HTR-8/SVneo (cell line): ENCODE measurements at regions not wholly inside any gene's neighbourhood (a gene's known extent, or its start where the extent isn't known, plus 50 kb on each side); places are given as distances from the start of the nearest gene placed in this dataset.

ENCODE experiments used
- DNase-seq: peaks from one replicate; pipeline ENCODE4 v3.0.0; 2011; ENCODE audit warnings: low spot score, mixed read lengths; ENCODE audit not compliant: insufficient read length
- FAIRE-seq: peaks from 2 replicates; lab custom pipeline; 2011; peaks lifted over from hg19 to GRCh38; lab: Jason Lieb, UNC

GRCh38 chr17:77880711-77881450 lies 77.6 kb upstream of the TNRC6C start:
- no peak for FAIRE-seq
- no peak for DNase-seq

- FAIRE-seq, result peak; percentile 23
- no peak for DNase-seq
Measured at GRCh38 chr17:77881545-77881944, 77.0 kb upstream of the TNRC6C start.

- peak; percentile 94 for FAIRE-seq
- DNase-seq, result no peak
Measured at GRCh38 chr17:77882040-77882439, 76.5 kb upstream of the TNRC6C start.

- DNase-seq (no peak), FAIRE-seq (no peak)
Measured at GRCh38 chr17:77882481-77883212, 75.9 kb upstream of the TNRC6C start.

- FAIRE-seq (no peak), DNase-seq (no peak)
Measured at GRCh38 chr17:77883213-77883650, 75.3 kb upstream of the TNRC6C start.

- FAIRE-seq (peak; percentile 57), DNase-seq (no peak)
Measured at GRCh38 chr17:77884019-77884418, 74.5 kb upstream of the TNRC6C start.

GRCh38 chr17:77884967-77885641 lies 73.4 kb upstream of the TNRC6C start:
- FAIRE-seq, result no peak
- no peak for DNase-seq

GRCh38 chr17:77885678-77886386 lies 72.7 kb upstream of the TNRC6C start:
- DNase-seq, result no peak
- FAIRE-seq, result peak; percentile 9

- FAIRE-seq, result no peak
- no peak for DNase-seq
Measured at GRCh38 chr17:77886387-77886728, 72.1 kb upstream of the TNRC6C start.

- DNase-seq (no peak), FAIRE-seq (no peak)
Measured at GRCh38 chr17:77887110-77887463, 71.4 kb upstream of the TNRC6C start.

GRCh38 chr17:77887464-77888241 lies 70.8 kb upstream of the TNRC6C start:
- peak; percentile 98 for FAIRE-seq

GRCh38 chr17:77888242-77889134 lies 70.0 kb upstream of the TNRC6C start:
- FAIRE-seq (peak; percentile 13), DNase-seq (no peak)

More at GRCh38 chr17:77887464-77888241, 70.8 kb upstream of the TNRC6C start:
- peak; percentile 92 for DNase-seq

- FAIRE-seq, result no peak
Measured at GRCh38 chr17:77889135-77889505, 69.4 kb upstream of the TNRC6C start.

GRCh38 chr17:77889866-77890760 lies 68.4 kb upstream of the TNRC6C start:
- DNase-seq, result no peak
- FAIRE-seq, result no peak

More at GRCh38 chr17:77889135-77889505, 69.4 kb upstream of the TNRC6C start:
- no peak for DNase-seq

GRCh38 chr17:77890771-77891170 lies 67.7 kb upstream of the TNRC6C start:
- FAIRE-seq, result no peak

GRCh38 chr17:77891602-77892001 lies 66.9 kb upstream of the TNRC6C start:
- no peak for FAIRE-seq

More at GRCh38 chr17:77890771-77891170, 67.7 kb upstream of the TNRC6C start:
- no peak for DNase-seq

GRCh38 chr17:77892031-77892430 lies 66.5 kb upstream of the TNRC6C start:
- no peak for FAIRE-seq
- no peak for DNase-seq

More at GRCh38 chr17:77891602-77892001, 66.9 kb upstream of the TNRC6C start:
- DNase-seq, result no peak
